Ammon's horn (tissue), 1 donor: ENCODE measurements at regions not wholly inside any gene's neighbourhood (a gene's known extent, or its start where the extent isn't known, plus 50 kb on each side); places are given as distances from the start of the nearest gene placed in this dataset.

Experiments used
- DNase-seq: peaks from one replicate; pipeline ENCODE4 v3.0.0-alpha.2; 2016; ENCODE audit warnings: low spot score

- no peak for DNase-seq
Observed at GRCh38 chr9:73558471-73558870, 406.8 kb downstream of the ANXA1 start.

GRCh38 chr9:73565026-73565425, 413.4 kb downstream of the ANXA1 start:
- no peak for DNase-seq

- peak; percentile 77 for DNase-seq
Observed at GRCh38 chr9:73565833-73566465, 414.3 kb downstream of the ANXA1 start.

GRCh38 chr9:73566627-73567026, 415.0 kb downstream of the ANXA1 start:
- DNase-seq: no peak

- DNase-seq: no peak
Observed at GRCh38 chr9:73573235-73573634, 421.6 kb downstream of the ANXA1 start.

- DNase-seq: no peak
Observed at GRCh38 chr9:73575101-73576060, 423.7 kb downstream of the ANXA1 start.

GRCh38 chr9:73577848-73578247, 426.2 kb downstream of the ANXA1 start:
- peak; percentile 37 for DNase-seq

GRCh38 chr9:73579823-73580222, 428.2 kb downstream of the ANXA1 start:
- DNase-seq: no peak

- DNase-seq: no peak
Observed at GRCh38 chr9:73583576-73583975, 431.9 kb downstream of the ANXA1 start.

- no peak for DNase-seq
Observed at GRCh38 chr9:73595036-73595545, 443.4 kb downstream of the ANXA1 start.

- DNase-seq: no peak
Observed at GRCh38 chr9:73596321-73596720, 444.7 kb downstream of the ANXA1 start.

GRCh38 chr9:73597039-73597438, 445.4 kb downstream of the ANXA1 start:
- DNase-seq: no peak

GRCh38 chr9:73597771-73598170, 446.1 kb downstream of the ANXA1 start:
- no peak for DNase-seq

GRCh38 chr9:73609381-73609780, 457.7 kb downstream of the ANXA1 start:
- no peak for DNase-seq

- DNase-seq: no peak
Observed at GRCh38 chr9:73611032-73611431, 459.4 kb downstream of the ANXA1 start.

- no peak for DNase-seq
Observed at GRCh38 chr9:73613092-73613701, 461.5 kb downstream of the ANXA1 start.

GRCh38 chr9:73615557-73615956, 463.9 kb downstream of the ANXA1 start:
- no peak for DNase-seq

- no peak for DNase-seq
Observed at GRCh38 chr9:73617586-73617985, 465.9 kb downstream of the ANXA1 start.

- DNase-seq: no peak
Observed at GRCh38 chr9:73640971-73641370, 489.3 kb downstream of the ANXA1 start.

GRCh38 chr9:73643379-73644013, 491.8 kb downstream of the ANXA1 start:
- no peak for DNase-seq

- no peak for DNase-seq
Observed at GRCh38 chr9:73647560-73647959, 495.9 kb downstream of the ANXA1 start.

- DNase-seq: no peak
Observed at GRCh38 chr9:73649552-73649951, 497.9 kb downstream of the ANXA1 start.
